ENCODE measurements at regions not wholly inside any gene's neighbourhood (a gene's known extent, or its start where the extent isn't known, plus 50 kb on each side); places are given as distances from the start of the nearest gene placed in this dataset.

DNA sequence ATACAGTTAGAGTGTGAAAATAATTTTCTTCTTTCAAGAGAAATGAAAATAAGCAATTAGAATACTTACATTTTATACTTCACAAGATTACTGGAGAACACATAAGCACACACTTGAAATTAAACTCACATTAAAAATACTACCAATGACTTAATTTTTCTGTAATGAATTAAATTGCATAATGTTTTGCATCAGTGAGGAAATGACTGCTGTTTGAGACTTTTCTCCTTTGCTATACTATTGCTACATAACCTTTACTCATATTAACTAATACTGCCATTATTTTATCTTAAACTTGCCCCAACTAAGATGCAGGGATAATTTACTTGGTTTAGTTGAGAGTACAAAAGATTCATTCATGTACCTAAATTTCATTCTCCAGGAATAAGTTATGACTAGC, 590.9 kb downstream of the ARAP2 start:
- intact Hi-C loops (cut with micrococcal nuclease; ENCODE audit: unreplicated experiment): no loop called here
- TF ChIP-seq, protein P1, sequence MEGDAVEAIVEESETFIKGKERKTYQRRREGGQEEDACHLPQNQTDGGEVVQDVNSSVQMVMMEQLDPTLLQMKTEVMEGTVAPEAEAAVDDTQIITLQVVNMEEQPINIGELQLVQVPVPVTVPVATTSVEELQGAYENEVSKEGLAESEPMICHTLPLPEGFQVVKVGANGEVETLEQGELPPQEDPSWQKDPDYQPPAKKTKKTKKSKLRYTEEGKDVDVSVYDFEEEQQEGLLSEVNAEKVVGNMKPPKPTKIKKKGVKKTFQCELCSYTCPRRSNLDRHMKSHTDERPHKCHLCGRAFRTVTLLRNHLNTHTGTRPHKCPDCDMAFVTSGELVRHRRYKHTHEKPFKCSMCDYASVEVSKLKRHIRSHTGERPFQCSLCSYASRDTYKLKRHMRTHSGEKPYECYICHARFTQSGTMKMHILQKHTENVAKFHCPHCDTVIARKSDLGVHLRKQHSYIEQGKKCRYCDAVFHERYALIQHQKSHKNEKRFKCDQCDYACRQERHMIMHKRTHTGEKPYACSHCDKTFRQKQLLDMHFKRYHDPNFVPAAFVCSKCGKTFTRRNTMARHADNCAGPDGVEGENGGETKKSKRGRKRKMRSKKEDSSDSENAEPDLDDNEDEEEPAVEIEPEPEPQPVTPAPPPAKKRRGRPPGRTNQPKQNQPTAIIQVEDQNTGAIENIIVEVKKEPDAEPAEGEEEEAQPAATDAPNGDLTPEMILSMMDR (IDR thresholded peaks at IDR 0.05; ENCODE audit: insufficient read depth in 1 of 2, low read depth in 1 of 2, low read length in 1 of 2, severe bottlenecking in 1 of 2, unreplicated experiment in 1 of 2): no peak
- H3K36me3 Mint-ChIP-seq (ENCODE audit: insufficient read depth, unreplicated experiment): no peaks in the 10 kb centered on the region
- H3K27ac Mint-ChIP-seq (ENCODE audit: unreplicated experiment): no peak overlapping the region
- Histone ChIP-seq H3K4me3 (ENCODE audit: low read depth, low read length) (no peak overlapping the region), H3K4me1 (no peaks in the 10 kb centered on the region), H3K27me3 (replicated peaks; ENCODE audit: control insufficient read depth, insufficient read depth, low read length) (no peaks in the 10 kb centered on the region), H3K36me3 (ENCODE audit: control insufficient read depth, insufficient read depth, low read length) (no peaks in the 10 kb centered on the region), H3K9me3 (no peaks in the 10 kb centered on the region)
- ChIA-PET POLR2A (no interaction called here), CTCF (no interaction called here)
- no peak for DNase-seq
- H3K27me3 Mint-ChIP-seq (ENCODE audit: insufficient read depth, unreplicated experiment): no peaks in the 10 kb centered on the region
- no peaks in the 10 kb centered on the region for H3K9me3 Mint-ChIP-seq (ENCODE audit: unreplicated experiment)
- BruUV-seq (replicated peaks): no TSS peak
- no peaks in the 10 kb centered on the region for H3K4me1 Mint-ChIP-seq (ENCODE audit: low read depth, unreplicated experiment)
- H3K4me3 Mint-ChIP-seq (ENCODE audit: unreplicated experiment): no peak overlapping the region

DNA sequence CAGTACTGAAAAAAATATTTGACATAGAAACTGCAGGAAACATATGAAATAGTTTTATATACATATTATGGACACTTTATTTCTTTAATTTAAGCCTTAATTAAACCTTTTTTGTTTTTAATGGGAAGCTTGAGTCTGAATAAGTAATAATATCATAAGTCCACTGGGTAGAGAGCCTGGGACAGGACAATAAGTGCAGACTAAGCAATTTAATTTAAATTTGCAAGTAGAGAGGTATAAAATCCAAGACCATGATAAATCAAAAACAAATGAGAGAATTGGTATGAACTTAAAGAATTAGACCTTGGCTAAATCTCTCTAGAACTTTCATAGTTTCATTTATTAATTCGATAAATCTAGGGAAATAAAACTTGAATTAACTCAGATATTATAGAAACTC, 571.2 kb downstream of the ARAP2 start:
- Mint-ChIP-seq H3K9me3 (ENCODE audit: unreplicated experiment) (no peaks in the 10 kb centered on the region), H3K4me1 (ENCODE audit: low read depth, unreplicated experiment) (no peaks in the 10 kb centered on the region), H3K4me3 (ENCODE audit: unreplicated experiment) (no peak overlapping the region), H3K27me3 (ENCODE audit: insufficient read depth, unreplicated experiment) (no peaks in the 10 kb centered on the region), H3K27ac (ENCODE audit: unreplicated experiment) (no peak overlapping the region), H3K36me3 (ENCODE audit: insufficient read depth, unreplicated experiment) (no peaks in the 10 kb centered on the region)
- POLR2A ChIA-PET: no interaction called here
- Histone ChIP-seq H3K4me1 (no peaks in the 10 kb centered on the region), H3K27me3 (replicated peaks; ENCODE audit: control insufficient read depth, insufficient read depth, low read length) (no peaks in the 10 kb centered on the region), H3K9me3 (no peaks in the 10 kb centered on the region), H3K36me3 (ENCODE audit: control insufficient read depth, insufficient read depth, low read length) (no peaks in the 10 kb centered on the region), H3K4me3 (ENCODE audit: low read depth, low read length) (no peak overlapping the region)
- TF ChIP-seq, protein P1 (IDR thresholded peaks at IDR 0.05; ENCODE audit: insufficient read depth in 1 of 2, low read depth in 1 of 2, low read length in 1 of 2, severe bottlenecking in 1 of 2, unreplicated experiment in 1 of 2): no peak
- CTCF ChIA-PET: no interaction called here
- intact Hi-C loops (cut with micrococcal nuclease; ENCODE audit: unreplicated experiment): no loop called here
- BruUV-seq (replicated peaks): no TSS peak
- DNase-seq: no peak

DNA sequence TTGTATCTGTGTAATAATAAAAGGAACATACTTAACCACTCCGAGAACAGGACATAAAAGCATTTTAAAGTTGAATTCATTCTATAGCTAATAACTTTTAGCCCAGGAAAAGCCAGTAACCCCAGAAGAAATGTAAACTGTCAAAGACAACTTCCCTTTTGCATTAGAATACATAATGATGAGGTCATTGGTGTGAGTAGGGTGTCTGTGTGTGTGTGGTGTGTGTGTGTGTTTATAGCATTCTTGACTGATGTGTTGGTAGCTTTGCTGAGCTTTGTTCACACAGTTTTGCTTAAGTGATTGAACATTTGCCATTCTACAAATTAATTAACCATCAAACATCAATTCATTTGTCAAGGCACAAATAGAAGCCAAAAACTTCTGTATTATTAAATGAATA, 559.6 kb downstream of the ARAP2 start:
- DNase-seq: no peak
- intact Hi-C loops (cut with micrococcal nuclease; ENCODE audit: unreplicated experiment): no loop called here
- Mint-ChIP-seq H3K36me3 (ENCODE audit: insufficient read depth, unreplicated experiment) (peaks cover 4% of the 10 kb centered on the region), H3K4me1 (ENCODE audit: low read depth, unreplicated experiment) (no peaks in the 10 kb centered on the region), H3K4me3 (ENCODE audit: unreplicated experiment) (no peak overlapping the region), H3K9me3 (ENCODE audit: unreplicated experiment) (peaks cover 20% of the 10 kb centered on the region), H3K27ac (ENCODE audit: unreplicated experiment) (no peak overlapping the region), H3K27me3 (ENCODE audit: insufficient read depth, unreplicated experiment) (no peaks in the 10 kb centered on the region)
- Histone ChIP-seq H3K4me3 (ENCODE audit: low read depth, low read length) (no peak overlapping the region), H3K27me3 (replicated peaks; ENCODE audit: control insufficient read depth, insufficient read depth, low read length) (no peaks in the 10 kb centered on the region), H3K4me1 (no peaks in the 10 kb centered on the region), H3K9me3 (no peaks in the 10 kb centered on the region), H3K36me3 (ENCODE audit: control insufficient read depth, insufficient read depth, low read length) (no peaks in the 10 kb centered on the region)
- BruUV-seq (replicated peaks): no TSS peak
- ChIA-PET CTCF (no interaction called here), POLR2A (no interaction called here)
- TF ChIP-seq, protein P1 (IDR thresholded peaks at IDR 0.05; ENCODE audit: insufficient read depth in 1 of 2, low read depth in 1 of 2, low read length in 1 of 2, severe bottlenecking in 1 of 2, unreplicated experiment in 1 of 2): no peak

Data from Caco-2 (cell line).